NOMO-1 treated with dmso at 0.1 percent for 144 hours (cell line): ENCODE measurements at regions not wholly inside any gene's neighbourhood (a gene's known extent, or its start where the extent isn't known, plus 50 kb on each side); places are given as distances from the start of the nearest gene placed in this dataset.
"Not testable (repeated sequence)": the region's sequence is repeated elsewhere in the genome, so short reads cannot be mapped to it uniquely, and the experiment has no call there.

Experiments
- DNase-seq: peaks from one replicate; lab custom pipeline; 2025; ENCODE audit not compliant: unreplicated experiment; lab: John Stamatoyannopoulos, UW

GRCh38 chr2:139737659-139738058 is 957.5 kb upstream of the NXPH2 start:
- no peak for DNase-seq

DNA sequence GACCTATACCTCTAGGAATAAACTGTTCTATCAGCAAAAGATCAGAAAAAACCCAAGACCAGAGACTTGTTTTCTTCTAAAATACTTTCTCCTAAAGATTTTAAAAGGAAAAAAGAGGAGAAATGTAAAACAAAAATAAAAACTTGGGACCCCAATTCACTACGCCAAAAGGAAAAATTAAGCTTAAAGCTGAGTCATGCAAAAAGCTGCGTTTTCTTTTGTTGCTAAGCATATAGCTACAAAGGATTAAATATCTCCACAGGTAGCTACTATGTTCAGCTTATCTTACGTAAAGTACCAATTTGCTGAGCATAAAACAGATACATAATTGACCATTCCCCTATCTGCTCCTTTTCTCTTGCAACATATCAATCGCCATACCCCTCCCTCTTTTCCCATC is 950.0 kb upstream of the NXPH2 start:
- no peak for DNase-seq

- no peak for DNase-seq
Observed at GRCh38 chr2:139721411-139721995, 941.3 kb upstream of the NXPH2 start.

DNA sequence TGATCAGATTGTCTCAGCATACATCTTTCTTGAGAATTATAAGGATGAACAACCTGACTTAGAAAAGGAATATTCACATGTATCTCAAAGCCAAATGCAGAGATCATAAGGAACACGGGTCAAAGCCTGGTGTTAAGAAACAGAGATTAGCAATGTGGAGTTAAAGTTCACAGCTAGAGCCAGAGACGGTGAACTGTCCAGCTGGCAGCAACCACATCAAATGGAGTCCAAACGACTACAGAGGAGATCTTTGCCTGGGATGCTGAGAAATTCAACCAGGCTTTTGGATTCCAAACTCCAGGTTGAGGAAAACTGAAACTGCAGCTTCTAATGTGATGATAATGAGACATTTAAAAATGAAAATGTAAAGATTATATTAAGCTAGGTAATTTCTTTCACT is 939.9 kb upstream of the NXPH2 start:
- DNase-seq: no peak

- DNase-seq: no peak
Observed at GRCh38 chr2:139704606-139705005, 924.4 kb upstream of the NXPH2 start.

GRCh38 chr2:139694327-139694726 is 914.1 kb upstream of the NXPH2 start:
- DNase-seq: no peak

DNA sequence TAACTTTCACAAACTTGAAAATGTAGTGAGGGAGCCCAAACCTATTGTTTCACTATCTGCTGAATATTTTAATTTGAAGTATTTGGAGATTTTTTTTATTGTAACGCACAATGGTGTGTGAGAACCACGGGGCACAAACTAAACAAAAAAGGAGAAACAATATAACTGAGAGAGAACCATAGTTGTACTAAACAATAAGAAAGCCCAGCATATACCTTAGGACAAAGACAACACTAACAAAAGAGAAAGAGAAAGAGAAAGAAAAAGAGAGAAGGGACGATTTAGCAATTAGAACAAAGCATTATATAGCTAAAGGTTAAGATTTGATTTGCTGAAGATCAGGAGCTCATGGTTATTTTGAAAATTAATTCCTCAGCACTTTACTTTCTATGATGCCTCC is 906.0 kb upstream of the NXPH2 start:
- no peak for DNase-seq

- no peak for DNase-seq
Observed at GRCh38 chr2:139685090-139685983, 905.1 kb upstream of the NXPH2 start.

GRCh38 chr2:139684286-139684860 is 904.2 kb upstream of the NXPH2 start:
- no peak for DNase-seq

- no peak for DNase-seq
Observed at GRCh38 chr2:139674577-139674976, 894.4 kb upstream of the NXPH2 start.

GRCh38 chr2:139673447-139673846 is 893.3 kb upstream of the NXPH2 start:
- not testable (repeated sequence) for DNase-seq

DNA sequence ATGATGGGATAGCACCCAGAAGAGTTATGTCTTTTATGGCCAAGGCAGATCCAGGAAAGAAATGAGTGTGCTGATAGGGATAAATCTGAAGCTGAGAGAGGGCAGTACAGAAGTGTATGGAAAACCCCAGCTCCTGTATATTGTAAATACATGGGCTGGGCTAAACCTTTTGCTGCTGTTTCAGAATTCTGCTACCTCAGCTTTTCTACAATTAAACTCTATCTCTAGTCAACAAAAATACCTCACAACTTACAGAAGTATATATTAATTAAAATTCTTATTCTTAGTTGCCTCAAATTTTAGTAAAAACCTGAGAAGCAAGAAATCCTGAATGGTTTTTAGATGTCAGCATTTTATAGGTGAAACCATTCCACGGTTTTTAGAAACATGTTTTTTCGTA is 889.5 kb upstream of the NXPH2 start:
- DNase-seq: no peak

- DNase-seq: no peak
Observed at GRCh38 chr2:139652385-139652784, 872.2 kb upstream of the NXPH2 start.

DNA sequence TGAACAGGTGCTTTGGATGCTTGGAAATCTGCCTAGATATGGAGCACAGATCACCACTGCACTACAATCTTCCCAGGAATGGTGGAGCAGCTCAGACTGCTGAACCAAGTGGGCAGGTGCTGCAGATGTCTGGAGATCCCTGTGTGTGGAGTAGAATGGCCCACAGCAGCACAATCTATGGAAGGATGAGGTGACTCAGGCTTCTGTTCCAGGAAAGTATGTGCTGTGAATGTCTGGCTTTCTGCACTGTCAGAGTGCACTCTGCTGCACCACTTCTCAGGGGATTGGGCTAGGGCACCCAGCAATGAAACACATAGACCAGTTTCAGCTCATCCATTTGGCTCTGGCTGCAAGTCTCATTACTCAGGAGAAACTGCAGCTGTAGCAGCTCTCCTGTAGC is 865.4 kb upstream of the NXPH2 start:
- DNase-seq: no peak

- no peak for DNase-seq
Observed at GRCh38 chr2:139643139-139643538, 862.9 kb upstream of the NXPH2 start.

DNA sequence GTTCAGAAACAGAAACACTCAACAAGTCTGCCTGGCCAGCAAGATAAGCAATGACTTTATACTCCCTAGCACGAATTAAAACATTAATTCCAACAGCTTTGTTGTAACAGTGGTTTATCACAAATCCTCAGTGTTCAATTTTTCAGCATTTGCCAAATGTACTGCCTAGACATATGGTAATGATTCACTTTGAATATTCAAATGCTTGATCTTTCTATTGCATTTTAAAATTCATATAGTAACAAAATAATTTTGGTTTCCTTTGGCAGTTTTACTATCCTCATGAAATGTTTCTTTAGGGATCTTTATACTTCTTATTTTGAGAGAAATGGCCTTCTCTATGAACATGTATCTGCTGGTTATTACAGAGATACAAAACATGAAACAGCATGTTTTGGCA is 851.8 kb upstream of the NXPH2 start:
- no peak for DNase-seq

DNA sequence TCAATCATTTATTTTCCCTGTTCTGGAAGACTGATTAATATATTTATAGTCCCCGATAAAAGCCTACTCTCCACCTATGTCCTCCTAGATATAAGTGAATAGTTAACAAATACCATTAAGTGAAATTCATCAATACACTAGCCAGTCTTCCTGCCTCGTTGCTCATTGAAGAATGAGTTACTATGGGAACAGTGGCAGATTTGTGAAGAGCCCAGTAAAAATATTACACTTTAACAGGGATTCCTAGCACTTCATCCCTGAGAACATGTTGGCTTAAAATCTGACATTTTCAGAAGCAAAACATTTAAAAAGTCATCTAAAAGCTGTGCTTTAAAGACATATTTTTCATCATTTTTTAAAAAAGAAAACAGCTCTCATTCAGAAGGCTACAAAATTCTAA is 848.7 kb upstream of the NXPH2 start:
- DNase-seq: no peak

DNA sequence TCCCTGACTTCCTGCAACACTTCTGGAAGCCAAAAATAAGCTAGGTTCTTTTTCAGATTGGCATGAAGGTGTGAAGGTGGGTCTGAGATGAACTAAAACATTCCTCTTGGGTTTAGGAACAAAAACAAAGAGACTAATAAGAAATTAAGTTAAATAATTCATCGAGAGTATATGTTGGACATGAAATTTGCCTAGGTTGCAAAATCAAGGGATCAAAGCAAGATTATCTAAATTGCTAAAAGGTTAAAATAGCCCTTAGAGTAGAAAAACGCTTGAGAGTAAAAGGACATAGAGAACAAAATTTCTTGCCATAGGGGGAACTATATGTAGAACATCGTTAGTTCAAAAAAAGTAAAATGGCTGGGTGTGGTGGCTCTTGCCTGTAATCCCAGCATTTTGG is 845.9 kb upstream of the NXPH2 start:
- no peak for DNase-seq

- DNase-seq: no peak
Observed at GRCh38 chr2:139622691-139623090, 842.5 kb upstream of the NXPH2 start.

DNA sequence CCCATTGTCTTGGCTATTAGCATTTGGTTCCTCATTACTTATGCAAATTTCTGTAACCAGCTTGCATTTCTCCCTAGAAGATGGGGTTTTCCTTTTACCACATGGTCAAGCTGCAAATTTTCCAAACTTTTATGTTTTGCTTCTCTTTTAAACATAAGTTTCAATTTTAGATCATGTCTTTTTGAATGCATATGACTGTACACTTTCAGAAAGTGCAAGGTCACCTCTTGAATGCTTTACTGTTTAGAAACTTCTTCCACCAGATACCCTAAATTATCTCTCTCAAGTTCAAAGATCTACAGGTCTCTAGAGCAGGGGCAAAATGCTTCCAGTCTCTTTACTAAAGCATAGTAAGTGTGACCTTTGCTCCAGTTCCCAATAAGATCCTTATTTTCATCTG is 837.6 kb upstream of the NXPH2 start:
- DNase-seq: no peak

GRCh38 chr2:139613264-139613663 is 833.1 kb upstream of the NXPH2 start:
- DNase-seq: no peak

GRCh38 chr2:139610512-139610911 is 830.3 kb upstream of the NXPH2 start:
- DNase-seq: no peak
